Endodermal cell (in vitro differentiated cells): ENCODE measurements at regions not wholly inside any gene's neighbourhood (a gene's known extent, or its start where the extent isn't known, plus 50 kb on each side); places are given as distances from the start of the nearest gene placed in this dataset.

Experiments
- DNase-seq: peaks from one replicate; pipeline ENCODE4 v3.0.0-alpha.2; 2017
- H3K27ac ChIP-seq: 2 replicates; pipeline ENCODE4 v1.5.1; 2013; ENCODE audit warnings: mild to moderate bottlenecking, low read depth, low read length, moderate library complexity
- H3K27me3 ChIP-seq: 2 replicates; pipeline ENCODE4 v1.6.1; 2013; ENCODE audit warnings: mild to moderate bottlenecking, low read length, moderate library complexity; ENCODE audit not compliant: insufficient read depth, control insufficient read depth, poor library complexity, severe bottlenecking
- H3K36me3 ChIP-seq: 2 replicates; pipeline ENCODE4 v1.7.0; 2013; ENCODE audit warnings: mild to moderate bottlenecking, low read length, moderate library complexity; ENCODE audit not compliant: control insufficient read depth, insufficient read depth
- H3K4me1 ChIP-seq: one replicate; pipeline ENCODE4 v1.7.0; 2013; ENCODE audit warnings: low read length; ENCODE audit not compliant: control insufficient read depth, insufficient read depth
- H3K4me3 ChIP-seq: 2 replicates; pipeline ENCODE4 v1.5.1; 2013; ENCODE audit warnings: mild to moderate bottlenecking, low read length, moderate library complexity
- H3K9ac ChIP-seq: 2 replicates; pipeline ENCODE4 v1.6.1; 2013; ENCODE audit warnings: mild to moderate bottlenecking, low read length, moderate library complexity; ENCODE audit not compliant: poor library complexity, severe bottlenecking; ENCODE audit errors: extremely low read depth
- H3K9me3 ChIP-seq: 2 replicates; pipeline ENCODE4 v1.6.1; 2013; ENCODE audit warnings: mild to moderate bottlenecking, low read length, moderate library complexity; ENCODE audit not compliant: control insufficient read depth
- H3K27ac Mint-ChIP-seq: 2 replicates; pipeline ENCODE4 v1.8.0; 2020; ENCODE audit warnings: mixed read lengths
- H3K27me3 Mint-ChIP-seq: 2 replicates; pipeline ENCODE4 v1.8.0; 2021; ENCODE audit warnings: mild to moderate bottlenecking, mixed read lengths; ENCODE audit not compliant: insufficient read depth
- H3K36me3 Mint-ChIP-seq: 2 replicates; pipeline ENCODE4 v1.8.0; 2020; ENCODE audit warnings: low read depth, mixed read lengths
- H3K4me1 Mint-ChIP-seq: 2 replicates; pipeline ENCODE4 v1.8.0; 2020; ENCODE audit warnings: mixed read lengths
- H3K4me3 Mint-ChIP-seq: 2 replicates; pipeline ENCODE4 v1.8.0; 2020; ENCODE audit warnings: mild to moderate bottlenecking, moderate library complexity, mixed read lengths
- H3K9me3 Mint-ChIP-seq: 2 replicates; pipeline ENCODE4 v1.8.0; 2020; ENCODE audit warnings: mild to moderate bottlenecking, mixed read lengths
- CTCF ChIP-seq: fragments of 200-600 bp; sonication (generic); conservative IDR thresholded peaks from 2 replicates; pipeline ENCODE4 v1.5.0; 2021; ENCODE audit warnings: antibody characterized with exemption, mild to moderate bottlenecking
- WGBS, 2 experiments: methylation state at CpG; one replicate each; pipeline versions ENCODE4 v1.1.5 to v1.1.7; 2013; ENCODE audit warnings: missing lambda C conversion rate in 2 of 2, mixed read lengths in 1 of 2; ENCODE audit not compliant: insufficient coverage in 1 of 2, insufficient read length in 1 of 2; 5-methylcytosine and 5-hydroxymethylcytosine counted together

GRCh38 chr3:76687019-76687418 is 352.9 kb upstream of the ROBO2 start:
- Mint-ChIP-seq H3K27me3 (no peaks in the 10 kb centered on the region), H3K27ac (no peak overlapping the region), H3K9me3 (no peaks in the 10 kb centered on the region), H3K4me3 (no peak overlapping the region), H3K36me3 (no peaks in the 10 kb centered on the region), H3K4me1 (peaks cover 21% of the 10 kb centered on the region)
- no peak for TF ChIP-seq CTCF
- H3K4me3 ChIP-seq, result no peak overlapping the region
- no peak overlapping the region for H3K27ac ChIP-seq
- H3K36me3 ChIP-seq, result no peaks in the 10 kb centered on the region
- H3K9me3 ChIP-seq, result no peaks in the 10 kb centered on the region
- H3K9ac ChIP-seq, result no peak overlapping the region
- WGBS, 2 experiments, result 96 to 100% methylated on average over 3 of the region's 3 CpGs
- peaks cover 18% of the 10 kb centered on the region for H3K4me1 ChIP-seq
- no peak for DNase-seq
- H3K27me3 ChIP-seq, result no peaks in the 10 kb centered on the region

GRCh38 chr3:76694063-76694462 is 345.8 kb upstream of the ROBO2 start:
- Histone ChIP-seq H3K9ac (no peak overlapping the region), H3K27me3 (no peaks in the 10 kb centered on the region), H3K4me3 (no peak overlapping the region), H3K4me1 (no peaks in the 10 kb centered on the region), H3K27ac (no peak overlapping the region), H3K9me3 (no peaks in the 10 kb centered on the region), H3K36me3 (no peaks in the 10 kb centered on the region)
- H3K4me1 Mint-ChIP-seq, result peaks cover 13% of the 10 kb centered on the region
- no peaks in the 10 kb centered on the region for H3K36me3 Mint-ChIP-seq
- no peak overlapping the region for H3K4me3 Mint-ChIP-seq
- no peak overlapping the region for H3K27ac Mint-ChIP-seq
- no peaks in the 10 kb centered on the region for H3K9me3 Mint-ChIP-seq
- TF ChIP-seq CTCF, result no peak
- H3K27me3 Mint-ChIP-seq, result no peaks in the 10 kb centered on the region
- DNase-seq, result no peak
- 94 to 98% methylated on average over 5 of the region's 5 CpGs for WGBS, 2 experiments

- H3K36me3 ChIP-seq, result no peaks in the 10 kb centered on the region
- Mint-ChIP-seq H3K27me3 (no peaks in the 10 kb centered on the region), H3K4me3 (no peak overlapping the region), H3K4me1 (peaks cover 34% of the 10 kb centered on the region), H3K27ac (peak overlapping the region; percentile 83), H3K9me3 (no peaks in the 10 kb centered on the region), H3K36me3 (no peaks in the 10 kb centered on the region)
- H3K4me3 ChIP-seq, result no peak overlapping the region
- no peak overlapping the region for H3K27ac ChIP-seq
- H3K27me3 ChIP-seq, result no peaks in the 10 kb centered on the region
- DNase-seq, result peak; percentile 43
- peaks cover 7% of the 10 kb centered on the region for H3K4me1 ChIP-seq
- TF ChIP-seq CTCF, result no peak
- WGBS, 2 experiments, result 83 to 88% methylated on average over 6 to 7 of the region's 7 CpGs
- H3K9me3 ChIP-seq, result no peaks in the 10 kb centered on the region
- no peak overlapping the region for H3K9ac ChIP-seq
Measured at GRCh38 chr3:76698136-76698706, 341.7 kb upstream of the ROBO2 start.
